ENCODE measurements at regions not wholly inside any gene's neighbourhood (a gene's known extent, or its start where the extent isn't known, plus 50 kb on each side); places are given as distances from the start of the nearest gene placed in this dataset.

- H3K27ac ChIP-seq (ENCODE audit: low read length): no peak overlapping the region
- H3K9ac ChIP-seq (ENCODE audit: low read depth, low read length): no peak overlapping the region
- H3K36me3 ChIP-seq (ENCODE audit: insufficient read depth, low read length): no peaks in the 10 kb centered on the region
- no peaks in the 10 kb centered on the region for H3K27me3 ChIP-seq (ENCODE audit: insufficient read depth, low read length, poor library complexity)
- no peaks in the 10 kb centered on the region for H3K4me1 ChIP-seq (ENCODE audit: insufficient read depth, low read length)
- no peaks in the 10 kb centered on the region for H3K79me2 ChIP-seq (ENCODE audit: insufficient read depth, low read length)
- no peak overlapping the region for H3K4me3 ChIP-seq (ENCODE audit: low read depth in 1 of 2, low read length in 2 of 2)
- H3K9me3 ChIP-seq (ENCODE audit: insufficient read depth, low read length, severe bottlenecking): no peaks in the 10 kb centered on the region
- H4K20me1 ChIP-seq (ENCODE audit: insufficient read depth, low read length): no peaks in the 10 kb centered on the region
- DNase-seq (no peak), ATAC-seq (ENCODE audit: insufficient read depth, low read depth) (no peak)
- TF ChIP-seq CTCF (IDR thresholded peaks at IDR 0.05; ENCODE audit: borderline replicate concordance, extremely low read depth, low read length, poor library complexity, severe bottlenecking): no peak
- TF ChIP-seq EZH2 (IDR thresholded peaks at IDR 0.05; ENCODE audit: borderline replicate concordance, low read depth, low read length, severe bottlenecking): no peak
- H3K4me2 ChIP-seq (ENCODE audit: insufficient read depth, low read length): no peak overlapping the region
- H2AFZ ChIP-seq (ENCODE audit: low read depth, low read length): no peak overlapping the region
Observed at GRCh38 chr15:95327183-95327525, 1003.3 kb upstream of the NR2F2 start.

DNA sequence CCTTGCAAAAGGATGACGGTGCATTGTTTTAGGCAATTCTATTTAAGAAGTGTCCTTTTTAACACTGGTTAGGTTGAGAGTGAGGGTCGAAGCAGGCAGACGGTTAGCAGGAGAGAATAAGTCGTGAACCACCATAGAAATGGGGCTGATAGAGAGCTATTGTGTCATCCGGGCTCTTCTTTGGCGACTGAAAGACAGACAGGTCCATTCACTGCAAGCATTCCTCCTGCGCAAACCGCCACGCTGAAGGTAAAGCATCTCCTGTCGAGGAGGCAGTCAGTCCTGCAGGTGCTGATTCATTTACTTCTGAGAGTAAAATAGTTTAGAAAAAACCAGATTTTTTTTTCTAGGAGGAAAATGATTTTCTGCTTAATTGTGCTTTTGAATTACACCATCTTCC lies 1002.8 kb upstream of the NR2F2 start:
- no peak for ATAC-seq (ENCODE audit: insufficient read depth, low read depth)
- Histone ChIP-seq H2AFZ (ENCODE audit: low read depth, low read length) (no peak overlapping the region), H3K27me3 (ENCODE audit: insufficient read depth, low read length, poor library complexity) (no peaks in the 10 kb centered on the region), H3K4me1 (ENCODE audit: insufficient read depth, low read length) (no peaks in the 10 kb centered on the region), H4K20me1 (ENCODE audit: insufficient read depth, low read length) (no peaks in the 10 kb centered on the region), H3K79me2 (ENCODE audit: insufficient read depth, low read length) (no peaks in the 10 kb centered on the region), H3K9me3 (ENCODE audit: insufficient read depth, low read length, severe bottlenecking) (no peaks in the 10 kb centered on the region), H3K36me3 (ENCODE audit: insufficient read depth, low read length) (no peaks in the 10 kb centered on the region), H3K4me3 (ENCODE audit: low read depth in 1 of 2, low read length in 2 of 2) (no peak overlapping the region), H3K9ac (ENCODE audit: low read depth, low read length) (no peak overlapping the region), H3K4me2 (ENCODE audit: insufficient read depth, low read length) (no peak overlapping the region), H3K27ac (ENCODE audit: low read length) (no peak overlapping the region)
- TF ChIP-seq CTCF (IDR thresholded peaks at IDR 0.05; ENCODE audit: borderline replicate concordance, extremely low read depth, low read length, poor library complexity, severe bottlenecking) (no peak), EZH2 (IDR thresholded peaks at IDR 0.05; ENCODE audit: borderline replicate concordance, low read depth, low read length, severe bottlenecking) (no peak)
- no peak for DNase-seq

DNA sequence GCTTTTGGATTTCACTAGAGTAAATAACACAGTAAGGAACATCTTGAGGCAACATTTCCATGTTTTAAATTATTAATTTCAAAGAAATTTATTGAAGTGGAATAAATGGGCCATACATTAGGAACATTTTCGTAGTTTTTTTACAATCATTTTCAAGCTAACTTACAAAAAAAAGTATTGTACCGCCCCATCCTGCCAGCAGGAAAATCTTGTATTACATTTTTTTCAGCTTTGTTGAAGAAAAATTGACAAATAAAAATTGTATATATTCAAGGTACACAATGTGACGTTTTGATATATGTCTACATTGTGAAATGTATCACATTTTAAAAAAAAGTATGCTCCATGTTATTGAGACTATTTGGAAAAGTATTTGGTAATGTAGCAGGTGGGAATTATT lies 1001.9 kb upstream of the NR2F2 start:
- no peaks in the 10 kb centered on the region for H3K27me3 ChIP-seq (ENCODE audit: insufficient read depth, low read length, poor library complexity)
- no peaks in the 10 kb centered on the region for H4K20me1 ChIP-seq (ENCODE audit: insufficient read depth, low read length)
- no peak for TF ChIP-seq CTCF (IDR thresholded peaks at IDR 0.05; ENCODE audit: borderline replicate concordance, extremely low read depth, low read length, poor library complexity, severe bottlenecking)
- TF ChIP-seq EZH2 (IDR thresholded peaks at IDR 0.05; ENCODE audit: borderline replicate concordance, low read depth, low read length, severe bottlenecking): no peak
- H3K36me3 ChIP-seq (ENCODE audit: insufficient read depth, low read length): no peaks in the 10 kb centered on the region
- H3K27ac ChIP-seq (ENCODE audit: low read length): no peak overlapping the region
- H2AFZ ChIP-seq (ENCODE audit: low read depth, low read length): no peak overlapping the region
- H3K79me2 ChIP-seq (ENCODE audit: insufficient read depth, low read length): no peaks in the 10 kb centered on the region
- no peaks in the 10 kb centered on the region for H3K4me1 ChIP-seq (ENCODE audit: insufficient read depth, low read length)
- H3K9ac ChIP-seq (ENCODE audit: low read depth, low read length): no peak overlapping the region
- DNase-seq (no peak), ATAC-seq (ENCODE audit: insufficient read depth, low read depth) (no peak)
- H3K4me2 ChIP-seq (ENCODE audit: insufficient read depth, low read length): no peak overlapping the region
- no peak overlapping the region for H3K4me3 ChIP-seq (ENCODE audit: low read depth in 1 of 2, low read length in 2 of 2)
- no peaks in the 10 kb centered on the region for H3K9me3 ChIP-seq (ENCODE audit: insufficient read depth, low read length, severe bottlenecking)

GRCh38 chr15:95329362-95329761 lies 1001.1 kb upstream of the NR2F2 start:
- TF ChIP-seq CTCF (IDR thresholded peaks at IDR 0.05; ENCODE audit: borderline replicate concordance, extremely low read depth, low read length, poor library complexity, severe bottlenecking): no peak
- no peak for TF ChIP-seq EZH2 (IDR thresholded peaks at IDR 0.05; ENCODE audit: borderline replicate concordance, low read depth, low read length, severe bottlenecking)

More at GRCh38 chr15:95329362-95329761, 1001.1 kb upstream of the NR2F2 start:
- Histone ChIP-seq H3K27ac (ENCODE audit: low read length) (no peak overlapping the region), H3K4me1 (ENCODE audit: insufficient read depth, low read length) (no peaks in the 10 kb centered on the region), H3K9ac (ENCODE audit: low read depth, low read length) (no peak overlapping the region), H3K79me2 (ENCODE audit: insufficient read depth, low read length) (no peaks in the 10 kb centered on the region), H3K9me3 (ENCODE audit: insufficient read depth, low read length, severe bottlenecking) (no peaks in the 10 kb centered on the region), H4K20me1 (ENCODE audit: insufficient read depth, low read length) (no peaks in the 10 kb centered on the region), H3K27me3 (ENCODE audit: insufficient read depth, low read length, poor library complexity) (no peaks in the 10 kb centered on the region), H2AFZ (ENCODE audit: low read depth, low read length) (no peak overlapping the region), H3K4me3 (ENCODE audit: low read depth in 1 of 2, low read length in 2 of 2) (no peak overlapping the region), H3K36me3 (ENCODE audit: insufficient read depth, low read length) (no peaks in the 10 kb centered on the region), H3K4me2 (ENCODE audit: insufficient read depth, low read length) (no peak overlapping the region)
- ATAC-seq (ENCODE audit: insufficient read depth, low read depth) (no peak), DNase-seq (no peak)
